Activated T-cell treated with anti-CD3 and anti-CD28 coated beads for 48 hours (primary cell): ENCODE measurements at regions not wholly inside any gene's neighbourhood (a gene's known extent, or its start where the extent isn't known, plus 50 kb on each side); places are given as distances from the start of the nearest gene placed in this dataset.

ENCODE experiments used
- DNase-seq: peaks from one replicate; pipeline ENCODE4 v3.0.0-alpha.2; 2020; ENCODE audit warnings: low read depth

DNA sequence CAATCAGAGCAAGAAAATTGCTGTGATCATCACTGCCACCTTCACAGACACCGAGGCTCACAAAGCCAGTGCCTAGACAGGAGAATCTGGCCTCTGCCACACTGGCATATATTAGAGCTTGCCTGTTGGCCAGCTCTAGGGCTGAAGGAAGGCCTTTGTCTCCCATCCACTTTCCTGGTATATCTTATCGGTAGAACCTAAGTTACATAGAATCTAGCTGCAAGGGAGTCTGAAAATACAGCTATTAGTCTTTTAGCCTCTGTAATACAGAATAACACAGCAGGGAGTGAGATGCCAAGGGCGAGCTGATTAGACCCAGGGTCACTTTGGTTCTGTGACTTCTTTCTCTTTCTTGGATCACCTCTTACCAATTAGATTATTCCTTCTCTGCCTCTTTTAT, 154.9 kb upstream of the KL start:
- no peak for DNase-seq

DNA sequence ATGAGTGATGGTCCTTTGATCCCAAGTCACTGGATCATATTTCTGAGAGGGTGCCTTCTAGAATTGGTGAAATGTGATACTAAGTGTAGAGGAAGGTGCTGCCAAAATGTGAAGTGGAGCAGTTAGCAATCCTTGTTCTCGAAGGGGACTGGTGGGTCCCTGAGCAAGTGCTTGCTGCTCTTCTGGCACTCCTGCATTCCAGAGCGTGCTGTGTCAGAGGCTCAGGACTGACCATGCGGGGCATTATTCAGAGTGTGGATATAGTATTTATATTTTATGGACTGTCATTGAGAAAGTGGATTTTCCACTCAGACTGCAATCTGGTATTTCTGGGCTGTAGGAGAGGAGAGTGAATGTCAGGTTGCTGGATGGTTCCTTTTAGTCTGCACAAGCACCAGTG, 152.6 kb upstream of the KL start:
- no peak for DNase-seq

DNA sequence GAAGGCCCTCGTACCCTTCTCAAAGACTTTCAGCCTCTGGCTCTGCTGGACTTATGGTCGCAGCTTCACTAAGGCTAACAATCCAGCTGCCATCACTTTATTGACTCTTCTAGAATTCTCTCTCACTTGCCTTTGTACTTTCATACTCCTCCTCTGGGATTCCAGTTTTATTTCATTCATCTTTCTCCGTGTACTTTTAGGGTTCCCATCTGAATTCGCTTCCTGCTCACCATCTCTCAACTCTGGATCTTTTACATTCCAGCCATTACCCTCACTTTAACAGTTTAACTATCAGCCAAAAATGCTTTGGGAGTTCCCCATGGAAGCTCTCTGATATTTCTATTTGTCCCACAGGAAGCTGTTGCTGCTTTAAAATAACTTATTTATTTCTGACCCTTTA, 149.3 kb upstream of the KL start:
- no peak for DNase-seq

DNA sequence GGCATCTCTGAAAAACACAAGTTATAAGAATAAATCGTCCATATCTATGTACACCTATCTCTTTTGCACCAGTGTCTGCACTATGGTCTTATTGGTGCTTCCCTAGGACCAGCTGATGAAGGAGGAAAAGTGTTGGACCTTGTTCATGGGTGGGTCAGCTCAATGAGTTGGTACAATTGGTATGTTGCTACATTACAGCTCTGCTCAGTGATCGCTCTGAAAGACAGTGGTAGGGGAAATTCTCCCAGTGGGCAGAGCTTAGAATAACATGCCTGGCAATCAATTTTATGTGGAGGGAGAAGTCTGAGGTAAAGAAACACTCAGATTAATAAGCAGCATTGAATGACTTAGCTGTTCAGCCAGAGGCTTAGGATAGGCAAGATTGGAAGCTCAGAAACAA, 138.7 kb upstream of the KL start:
- DNase-seq = no peak

DNA sequence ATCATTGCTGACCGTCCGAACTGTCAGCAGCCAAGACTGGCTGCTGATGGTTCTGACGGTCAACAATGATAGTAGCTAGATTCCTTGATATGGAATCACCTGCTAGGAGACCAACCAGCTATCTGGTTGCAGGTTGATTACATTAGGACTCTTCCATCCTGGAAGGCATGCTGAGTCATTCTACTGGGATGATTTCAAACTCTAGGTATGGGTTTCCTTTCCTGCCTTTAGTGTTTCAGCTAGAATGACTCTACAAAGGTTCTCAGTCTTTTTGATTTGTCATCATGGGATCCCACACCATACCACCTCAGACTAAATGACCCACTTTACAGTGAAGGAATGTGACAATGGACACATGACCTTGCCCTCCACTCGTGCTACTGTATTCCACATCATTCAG, 138.1 kb upstream of the KL start:
- DNase-seq = no peak

DNA sequence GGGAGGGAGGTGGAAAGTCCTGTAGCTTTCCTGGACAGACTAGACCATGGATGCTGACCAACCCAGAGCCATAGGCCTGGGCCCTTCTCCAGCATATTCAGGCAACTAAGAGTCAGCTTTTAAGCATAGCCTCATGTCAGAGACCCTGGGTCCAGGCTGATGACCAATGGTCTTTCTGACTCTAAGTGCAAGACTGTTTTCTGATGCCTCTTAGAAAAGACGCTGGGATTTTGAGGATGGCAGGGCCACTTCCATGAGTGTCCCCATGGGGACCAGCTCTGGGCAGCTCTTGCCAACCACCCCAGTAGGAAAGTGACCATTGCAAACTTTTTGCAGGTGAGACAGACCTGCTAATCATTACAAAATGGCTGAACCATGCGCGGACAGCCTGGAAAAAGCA, 135.6 kb upstream of the KL start:
- DNase-seq = no peak

DNA sequence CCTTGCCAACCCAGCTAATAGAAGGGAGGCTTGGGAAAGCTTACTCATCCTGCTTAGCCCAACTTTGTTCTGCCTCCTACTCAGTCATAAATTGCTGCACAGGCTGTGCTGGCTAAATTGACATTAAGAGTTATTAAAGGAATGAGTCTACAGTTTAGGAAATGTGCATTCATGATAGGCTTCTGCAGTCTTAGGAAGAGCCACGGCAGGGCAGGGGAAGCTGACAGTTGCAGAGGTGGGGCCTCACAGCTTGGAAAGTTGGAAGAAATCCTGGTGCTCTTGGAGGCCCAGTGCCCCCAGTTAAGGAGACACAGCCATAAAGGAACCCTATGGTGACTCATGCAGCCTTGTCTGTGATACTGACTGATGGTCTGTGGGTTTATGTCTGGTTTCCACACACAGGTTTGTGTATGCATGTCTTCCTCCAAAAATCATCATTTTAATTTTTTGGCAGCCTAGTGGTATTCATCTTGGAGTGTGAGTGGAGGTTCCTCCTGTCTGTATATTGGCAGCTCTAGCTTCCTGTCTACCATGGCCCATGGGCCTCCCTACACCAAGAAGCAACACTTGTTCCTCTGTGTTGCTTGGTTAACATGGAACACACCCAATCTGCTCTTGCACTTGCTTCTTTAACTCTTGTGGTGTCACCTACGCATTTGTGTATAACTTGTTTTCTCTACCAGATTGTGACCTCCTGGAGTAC, 135.0 kb upstream of the KL start:
- DNase-seq = no peak

DNA sequence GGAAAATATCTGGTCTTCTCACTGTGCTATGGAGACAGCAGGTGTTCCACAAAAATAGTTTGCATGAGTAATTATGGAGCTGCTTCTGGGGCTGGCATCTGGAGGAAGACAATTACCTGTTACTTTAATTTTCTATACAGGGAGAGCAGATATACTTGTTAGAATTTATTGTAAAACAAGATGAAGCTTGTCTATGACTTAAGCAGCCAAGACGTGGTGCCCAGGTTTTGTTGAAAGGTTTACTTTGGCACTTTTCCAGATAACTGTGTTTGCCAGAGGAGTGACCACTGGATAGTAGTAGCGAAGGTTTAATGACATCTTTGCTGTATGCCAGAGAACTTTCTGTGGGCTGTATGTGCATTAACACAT, 134.5 kb upstream of the KL start:
- no peak for DNase-seq

DNA sequence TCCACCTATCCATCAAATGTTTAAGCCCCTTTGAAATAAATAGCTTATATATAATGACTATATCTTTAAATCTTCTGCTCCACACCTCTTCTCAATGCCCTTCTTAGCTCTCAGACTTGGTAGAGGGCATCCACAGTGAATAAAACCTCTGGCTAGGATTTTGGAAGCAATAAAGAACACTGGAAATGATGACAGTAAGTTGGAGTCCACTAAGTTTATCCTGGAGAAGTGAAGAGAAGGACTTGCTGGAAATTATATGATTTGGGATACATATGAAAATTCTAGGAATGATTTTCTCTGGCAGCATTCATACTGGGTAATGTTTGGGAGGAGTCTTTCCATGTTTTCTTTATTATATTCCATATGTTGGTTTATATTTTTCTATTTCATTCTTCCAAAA, 133.5 kb upstream of the KL start:
- no peak for DNase-seq

DNA sequence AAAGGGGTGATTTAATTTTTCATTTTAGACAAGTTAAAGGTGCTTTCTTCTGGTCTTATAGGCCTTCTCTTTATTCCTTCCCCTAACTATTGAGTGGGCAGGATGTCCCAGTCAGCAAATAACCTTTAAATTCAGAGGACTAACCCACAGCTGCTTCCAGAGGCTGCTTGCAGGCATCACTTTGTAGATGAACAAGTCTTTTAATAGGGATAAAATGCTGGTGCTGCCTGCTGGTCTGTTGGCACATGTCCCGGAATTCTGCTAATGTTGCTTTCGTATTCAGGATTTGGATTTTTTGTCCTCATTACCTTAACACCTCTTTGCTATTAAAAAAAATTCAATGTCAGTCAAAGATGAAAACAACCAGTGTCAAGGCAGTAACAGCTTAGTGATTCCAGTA, 132.7 kb upstream of the KL start:
- no peak for DNase-seq

DNA sequence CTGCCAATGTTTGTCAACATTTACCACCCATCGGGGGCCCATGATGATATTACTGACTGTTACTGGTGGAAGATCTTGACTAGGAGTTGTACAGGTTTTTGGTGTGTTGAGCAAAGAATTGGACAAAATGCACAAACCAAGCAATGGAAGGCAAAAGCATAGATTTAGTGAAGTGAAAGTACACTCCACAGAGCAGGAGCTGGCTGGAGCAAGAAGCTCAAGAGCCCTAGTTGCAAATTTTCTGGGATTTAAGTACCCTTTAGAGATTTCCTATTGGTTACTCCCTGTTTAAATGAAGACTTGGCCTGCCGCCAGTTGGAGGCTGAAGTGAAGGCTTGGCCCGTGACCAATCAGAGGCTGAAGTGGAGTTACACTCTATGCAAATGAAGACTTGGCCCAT, 128.6 kb upstream of the KL start:
- DNase-seq = no peak

DNA sequence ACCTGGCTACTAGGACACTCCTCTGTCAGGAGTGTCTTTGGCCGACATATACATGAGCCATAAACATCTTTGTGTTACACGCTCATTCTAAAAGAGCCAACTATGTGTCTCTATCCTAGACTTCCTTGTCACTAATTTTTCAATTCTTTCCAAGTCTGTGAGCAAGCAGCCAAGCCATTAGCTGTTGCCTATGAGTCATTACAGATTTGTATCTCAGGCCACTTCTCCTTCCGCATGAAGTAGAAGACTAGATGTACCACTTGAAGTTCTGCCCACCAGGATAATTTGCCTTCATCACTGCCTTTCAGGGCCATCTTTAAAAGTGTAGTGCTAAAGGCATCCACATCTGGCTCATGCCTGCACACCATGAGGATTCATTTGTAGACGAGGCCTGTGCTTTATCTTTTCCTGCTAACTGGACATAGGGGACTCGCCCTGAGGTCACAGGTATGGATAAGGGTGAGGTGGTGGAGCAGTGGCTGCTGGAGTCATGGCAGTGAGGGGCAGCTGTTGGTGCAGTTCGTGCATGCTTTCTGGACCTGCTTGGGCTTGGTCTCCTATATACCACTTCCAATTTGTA, 126.1 kb upstream of the KL start:
- DNase-seq = no peak

DNA sequence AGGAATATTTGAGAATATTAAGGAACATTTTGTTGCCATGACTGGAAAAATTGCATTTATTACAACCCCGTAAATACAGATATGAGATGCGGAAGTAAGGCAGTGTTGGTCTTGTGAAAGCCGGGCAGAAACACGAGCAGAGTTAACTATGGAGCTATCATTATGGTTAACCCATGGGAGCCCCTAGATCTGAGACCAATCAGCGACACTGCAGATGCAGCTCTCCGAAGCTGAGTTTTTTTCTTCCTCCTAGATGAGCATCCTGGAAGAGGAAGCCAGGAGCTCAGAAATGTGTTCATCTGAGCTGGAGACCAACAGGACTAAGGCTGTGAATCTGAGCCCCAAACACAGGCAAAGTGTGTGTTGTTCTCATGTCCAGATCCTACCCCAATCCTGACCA, 123.0 kb upstream of the KL start:
- no peak for DNase-seq

DNA sequence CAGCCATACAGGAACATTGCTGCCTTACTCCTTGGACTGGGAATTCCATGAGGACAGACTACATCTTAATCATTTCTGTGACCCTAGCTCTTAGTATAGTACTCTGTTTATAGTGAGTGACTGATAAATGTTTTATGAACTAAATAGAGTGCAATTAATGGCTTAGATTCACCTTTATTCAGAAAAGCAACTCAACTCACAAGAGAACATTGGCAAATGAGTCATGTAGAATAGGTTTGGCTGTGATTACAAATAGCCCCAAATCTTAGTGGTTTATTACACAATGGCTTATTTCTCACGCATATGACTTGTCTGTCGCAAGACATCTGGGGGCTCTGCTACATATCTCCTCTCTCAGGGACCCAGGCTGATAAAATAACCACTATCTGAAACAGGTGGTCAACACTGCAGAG, 121.6 kb upstream of the KL start:
- DNase-seq = no peak

DNA sequence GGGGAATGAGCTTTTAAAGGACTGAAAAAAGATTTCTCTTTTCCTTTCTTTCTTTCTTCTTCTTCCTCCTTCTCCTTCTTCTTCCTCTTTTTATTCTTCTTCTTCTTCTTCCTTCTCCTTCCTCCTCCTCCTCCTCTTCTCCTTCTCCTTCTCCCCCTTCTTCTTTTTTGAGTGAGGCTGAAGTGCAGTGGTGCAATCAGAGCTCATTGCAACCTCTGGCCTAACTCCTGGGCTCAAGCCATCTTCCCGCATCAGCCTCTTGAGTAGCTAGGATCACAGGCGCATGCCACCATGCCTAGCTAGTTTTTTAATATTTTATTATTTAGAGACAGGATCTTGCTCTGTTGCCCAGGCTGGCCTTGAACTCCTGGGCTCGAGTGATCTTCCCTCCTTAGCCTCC, 120.9 kb upstream of the KL start:
- DNase-seq = no peak

DNA sequence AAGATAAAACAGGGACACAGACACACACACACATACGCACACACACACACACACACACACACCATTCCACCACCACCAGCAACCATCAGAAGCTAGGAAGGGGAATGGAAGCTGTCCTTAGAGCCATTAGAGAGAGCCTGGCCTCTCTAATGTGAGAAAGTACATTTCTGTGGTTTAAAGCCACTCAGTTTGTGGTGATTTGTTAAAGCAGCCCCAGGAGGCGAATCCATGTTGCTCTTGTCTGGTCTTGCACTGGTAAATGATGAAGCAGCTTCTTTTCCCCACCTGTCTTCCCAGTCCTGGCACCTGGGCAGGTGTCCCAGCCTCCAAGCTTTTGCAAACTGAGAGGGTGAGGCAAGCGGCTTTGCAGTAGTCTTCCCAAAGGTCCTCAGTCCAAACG, 118.9 kb upstream of the KL start:
- DNase-seq = no peak

DNA sequence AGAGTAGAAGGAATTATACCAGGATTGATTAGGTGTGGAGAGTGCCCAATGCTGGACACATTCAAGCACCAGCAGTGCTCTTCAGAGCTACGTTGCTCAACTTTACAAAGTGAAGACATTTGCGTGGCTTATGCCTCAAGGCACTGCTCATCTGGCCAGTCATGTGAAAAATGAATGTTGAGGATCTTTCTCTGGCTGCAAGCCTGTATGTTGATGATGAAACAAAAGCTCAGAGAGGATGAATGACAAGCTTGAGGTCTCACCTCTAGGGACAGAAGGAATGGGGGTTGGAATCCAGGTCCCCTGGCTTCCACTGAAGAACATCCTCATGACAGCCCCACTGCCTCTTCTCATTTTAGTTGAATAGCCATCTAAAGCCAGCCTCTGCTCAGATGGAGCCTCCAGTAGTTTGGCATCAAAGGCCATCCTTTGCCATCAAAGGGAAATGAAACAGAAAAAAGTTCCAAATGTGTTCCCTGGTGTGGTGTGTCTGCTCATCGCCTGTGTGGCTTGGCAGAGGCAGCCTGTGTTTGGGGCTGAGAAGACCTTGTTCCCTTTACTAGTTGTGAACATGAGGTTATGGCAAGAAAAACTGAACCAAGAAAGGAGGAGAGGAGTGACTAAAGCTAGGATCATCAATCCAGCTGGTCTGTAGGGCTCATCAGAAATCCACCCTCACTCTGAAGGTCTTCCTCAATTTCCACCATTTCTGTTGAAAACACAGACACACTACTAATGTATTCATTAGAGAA, 114.0 kb upstream of the KL start:
- DNase-seq = no peak

DNA sequence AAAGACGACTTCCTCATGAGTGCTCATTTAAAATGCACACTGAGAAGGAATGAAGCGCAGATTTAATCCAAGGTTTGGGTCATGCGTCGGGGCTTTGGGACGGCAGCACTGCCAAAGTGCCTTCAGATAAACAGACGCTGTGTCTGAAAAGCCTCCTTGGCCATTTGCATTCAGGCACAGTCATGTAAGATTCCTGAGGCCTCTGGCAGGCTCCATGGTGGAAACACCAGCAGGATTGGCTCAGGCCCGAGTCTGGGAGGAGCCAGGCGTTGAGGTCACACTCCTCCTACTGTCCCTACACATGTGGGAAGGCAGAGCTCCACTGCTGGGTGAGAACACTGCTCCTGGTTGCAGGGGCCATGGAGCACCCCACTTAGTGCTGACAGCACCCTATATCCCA, 113.3 kb upstream of the KL start:
- DNase-seq = no peak

DNA sequence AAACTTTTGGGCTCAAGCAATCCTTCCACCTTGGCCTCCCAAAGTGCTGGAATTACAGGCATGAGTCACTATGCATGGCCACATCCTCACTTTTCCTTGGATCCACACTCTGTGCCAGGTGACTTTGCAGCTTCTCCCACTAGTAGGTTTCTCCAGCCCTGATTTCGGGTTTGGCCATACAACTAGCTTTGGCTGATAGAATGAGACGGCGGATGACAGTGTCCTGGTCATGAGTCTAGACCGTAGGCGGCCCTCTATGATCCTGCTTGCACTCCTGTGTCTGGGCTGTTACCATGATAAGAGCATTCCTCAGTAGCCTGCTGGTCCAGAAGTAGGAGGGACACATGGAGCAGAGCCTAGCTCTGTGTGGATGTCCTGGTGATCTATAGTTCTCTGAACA, 112.5 kb upstream of the KL start:
- DNase-seq = no peak

DNA sequence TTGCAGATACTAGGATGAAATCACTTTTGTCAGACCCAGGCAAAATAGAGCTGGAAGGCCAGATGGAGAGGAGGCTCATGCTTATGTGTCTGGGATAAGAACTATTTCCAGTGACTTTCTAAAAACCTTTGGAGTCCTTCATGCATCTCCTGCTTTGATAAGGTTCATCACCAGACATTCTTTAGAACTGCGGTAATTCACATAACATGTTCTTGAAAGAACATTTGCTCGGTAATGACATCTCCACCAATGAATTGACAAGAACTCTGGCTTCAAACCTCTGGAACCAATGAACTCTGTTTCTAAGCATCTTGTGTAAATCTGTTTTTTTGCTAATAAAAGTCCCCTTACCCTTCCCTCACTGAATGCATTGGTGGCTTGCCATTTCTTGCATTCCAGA, 112.0 kb upstream of the KL start:
- DNase-seq = no peak

DNA sequence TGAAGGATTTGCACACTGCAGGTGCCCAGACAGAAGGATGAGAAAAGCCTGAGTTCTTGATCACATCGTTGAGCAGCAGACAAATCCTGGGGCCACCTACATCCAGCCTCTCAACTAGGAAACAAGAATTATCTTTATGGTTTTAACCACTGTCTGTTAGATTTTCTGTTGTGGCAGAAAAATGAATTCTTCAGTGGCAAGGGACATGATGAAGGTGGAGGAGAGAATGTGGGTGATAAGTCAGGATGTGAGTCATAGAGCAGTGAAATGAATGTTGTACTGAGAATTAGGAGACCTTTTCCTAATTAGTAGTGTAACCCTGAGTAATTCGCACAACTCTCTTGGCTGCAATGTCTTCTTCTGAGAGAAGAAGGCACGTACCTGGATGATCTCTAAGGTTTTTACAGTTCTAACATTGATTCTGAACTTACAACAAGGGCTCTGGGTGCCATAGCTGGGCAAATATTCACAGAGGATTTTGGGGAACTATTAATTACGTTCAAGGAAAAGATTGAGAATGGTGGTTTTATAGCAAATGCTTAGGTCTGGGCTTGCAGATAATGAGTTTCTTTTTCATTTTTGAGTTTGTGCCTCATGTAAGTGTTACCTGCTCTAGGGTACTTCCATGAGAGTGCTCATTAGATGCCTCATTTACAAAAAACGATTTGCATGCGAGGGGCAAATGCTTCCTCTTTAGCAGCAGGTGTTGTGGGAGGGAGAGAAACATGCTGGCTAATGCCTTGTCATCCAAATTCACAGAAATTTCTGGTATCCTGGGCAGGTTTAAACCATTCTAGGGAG, 111.0 kb upstream of the KL start:
- no peak for DNase-seq

DNA sequence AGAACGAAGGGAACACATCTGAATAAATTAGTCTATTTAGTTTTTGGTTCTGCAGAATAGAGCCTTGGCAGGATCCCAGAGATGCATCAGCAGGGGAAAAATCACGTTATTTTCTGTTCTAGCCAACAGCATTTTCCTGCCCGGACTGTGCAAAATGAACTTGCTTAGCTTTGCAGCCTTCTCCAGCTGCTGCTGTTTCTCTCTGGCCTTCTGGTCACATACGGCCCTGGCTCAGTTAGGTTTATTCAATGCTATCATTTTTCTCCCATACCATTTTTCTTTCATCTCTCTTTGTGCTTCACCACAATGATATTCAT, 110.4 kb upstream of the KL start:
- no peak for DNase-seq

DNA sequence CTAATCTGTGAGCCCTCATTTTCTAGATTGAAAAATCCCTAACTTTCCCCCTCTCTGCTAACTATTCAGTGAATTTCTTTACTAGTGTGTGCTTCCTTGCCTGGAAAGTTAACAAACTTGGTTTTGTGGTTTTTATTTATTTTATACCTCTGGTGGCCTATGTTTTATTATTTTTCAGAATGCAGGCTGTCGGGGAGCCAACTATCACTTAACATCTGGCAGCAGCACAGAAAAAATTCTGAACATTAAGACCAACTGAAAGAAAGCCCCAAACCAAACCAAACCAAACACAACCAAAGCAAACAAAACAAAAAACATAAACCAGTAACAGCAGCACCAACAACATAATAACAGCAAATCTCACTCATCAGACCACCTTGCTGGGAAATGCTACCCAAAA, 109.0 kb upstream of the KL start:
- DNase-seq = no peak
